PC-3 (cell line): ENCODE measurements at regions not wholly inside any gene's neighbourhood (a gene's known extent, or its start where the extent isn't known, plus 50 kb on each side); places are given as distances from the start of the nearest gene placed in this dataset.

ENCODE experiments used
- ATAC-seq: fragments of 200-7000 bp; cut with Tn5 transposase; 2 replicates; pipeline ENCODE4 v1.9.1; 2020; ENCODE audit warnings: mild to moderate bottlenecking, moderate library complexity
- BruUV-seq: library from RNA; stranded (reverse); fragments of 400-500 nt; replicated peaks from 2 replicates; lab custom pipeline; 2021; lab: Mats Ljungman, UMichigan
- CTCF ChIA-PET: fragments of 300-600 bp; sonication (Branson Sonifier 250); formaldehyde crosslinking; loops from one replicate; lab custom pipeline; 2022; ENCODE audit warnings: antibody characterized with exemption; lab: Charles Lee
- POLR2A ChIA-PET: fragments of 300-600 bp; sonication (Branson Sonifier 250); formaldehyde crosslinking; loops from one replicate; lab custom pipeline; 2022; ENCODE audit warnings: antibody characterized with exemption; ENCODE audit not compliant: unreplicated experiment; lab: Charles Lee
- DNase-seq: peaks from one replicate; pipeline ENCODE4 v3.0.0-alpha.2; 2015
- H2AFZ ChIP-seq: fragments of 300-600 bp; sonication (generic); 2 replicates; pipeline ENCODE4 v1.6.0; 2016; ENCODE audit warnings: antibody characterized with exemption, low read length
- H3F3A ChIP-seq: fragments of 300-600 bp; sonication (generic); one replicate; pipeline ENCODE4 v1.6.0; 2017; ENCODE audit warnings: antibody characterized with exemption, low read length, control low read depth, mild to moderate bottlenecking; ENCODE audit not compliant: unreplicated experiment
- H3K27ac ChIP-seq: fragments of 300-600 bp; sonication (generic); 2 replicates; pipeline ENCODE4 v1.5.1; 2016; ENCODE audit warnings: mild to moderate bottlenecking, low read length
- H3K27me3 ChIP-seq: fragments of 300-600 bp; sonication (generic); 2 replicates; pipeline ENCODE4 v1.6.1; 2016; ENCODE audit warnings: low read length, mixed read lengths
- H3K36me3 ChIP-seq: fragments of 300-600 bp; sonication (generic); 2 replicates; pipeline ENCODE4 v1.6.1; 2016; ENCODE audit warnings: low read depth, mixed run types, low read length, mixed read lengths
- H3K4me1 ChIP-seq: fragments of 300-600 bp; sonication (generic); 2 replicates; pipeline ENCODE4 v1.5.1; 2016; ENCODE audit warnings: low read length; ENCODE audit not compliant: insufficient read depth
- H3K4me2 ChIP-seq: fragments of 300-600 bp; sonication (generic); 2 replicates; pipeline ENCODE4 v1.6.0; 2016; ENCODE audit warnings: low read length
- H3K4me3 ChIP-seq: fragments of 300-600 bp; sonication (generic); 2 replicates; pipeline ENCODE4 v1.5.1; 2016; ENCODE audit warnings: mild to moderate bottlenecking, low read length, mixed read lengths
- H3K79me2 ChIP-seq: fragments of 300-600 bp; sonication (generic); 2 replicates; pipeline ENCODE4 v1.6.1; 2017; ENCODE audit warnings: low read length, mixed read lengths
- H3K9ac ChIP-seq: fragments of 300-600 bp; sonication (generic); 2 replicates; pipeline ENCODE4 v1.6.0; 2016; ENCODE audit warnings: mild to moderate bottlenecking, low read length
- H3K9me2 ChIP-seq: fragments of 300-600 bp; sonication (generic); replicated peaks from 2 replicates; pipeline ENCODE4 v1.6.1; 2016; ENCODE audit warnings: mixed run types, low read length, mixed read lengths
- H3K9me3 ChIP-seq: fragments of 300-600 bp; sonication (generic); 2 replicates; pipeline ENCODE4 v1.6.1; 2016; ENCODE audit warnings: low read length, mixed read lengths
- H4K20me1 ChIP-seq: fragments of 300-600 bp; sonication (generic); 2 replicates; pipeline ENCODE4 v1.6.1; 2016; ENCODE audit warnings: low read length, mixed read lengths
- EZH2 ChIP-seq: fragments of 300-600 bp; sonication (generic); IDR thresholded peaks from one replicate; pipeline ENCODE4 v1.6.1; 2017; ENCODE audit warnings: antibody characterized with exemption, mild to moderate bottlenecking, low read length; ENCODE audit not compliant: unreplicated experiment
- EZH2phosphoT487 ChIP-seq: fragments of 300-600 bp; sonication (generic); IDR thresholded peaks from 2 replicates; pipeline ENCODE4 v1.6.1; 2018; ENCODE audit warnings: mild to moderate bottlenecking, antibody characterized with exemption, low read length, borderline replicate concordance
- intact Hi-C: fragments of 100-400 bp; cut with micrococcal nuclease; formaldehyde crosslinking; loops from 2 replicates; pipeline ENCODE4 v1.9.0; 2023
- TF ChIP-seq, protein P1 (sequence below): fragments of 300-600 bp; sonication (generic); conservative IDR thresholded peaks from 2 replicates; pipeline ENCODE4 v1.5.1; 2017; ENCODE audit warnings: antibody characterized with exemption, low read depth, mild to moderate bottlenecking, low read length

DNA sequence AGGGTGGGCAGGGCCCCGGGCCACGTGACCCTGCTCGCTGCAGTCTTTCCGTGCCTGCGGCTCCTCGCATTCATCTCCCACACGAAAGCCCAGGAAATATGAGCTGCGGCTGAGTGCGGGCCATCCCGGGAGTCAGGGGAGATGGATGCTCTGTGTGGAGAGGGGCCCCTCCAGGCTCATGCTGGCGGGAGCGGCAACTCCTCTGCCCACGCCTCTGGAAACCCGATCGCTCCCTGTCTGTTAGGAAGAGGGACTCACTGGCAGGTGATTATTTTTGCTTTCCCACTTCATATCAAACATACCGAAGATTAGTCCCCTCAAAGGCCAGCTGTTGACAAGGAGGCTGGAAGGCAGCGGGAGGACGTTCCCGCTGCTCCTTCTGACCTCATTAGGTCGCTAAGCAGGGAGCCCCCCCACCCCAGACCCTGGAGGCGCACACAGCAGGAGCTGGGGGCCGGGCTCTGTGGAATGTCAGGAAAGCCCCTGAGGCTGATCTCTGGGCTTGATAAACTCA, 228.5 kb downstream of the FOXL1 start:
- Histone ChIP-seq H4K20me1 (no peaks in the 10 kb centered on the region), H3K4me2 (no peak overlapping the region), H3K4me1 (peaks cover 19% of the 10 kb centered on the region), H3K9me2 (no peaks in the 10 kb centered on the region), H3K79me2 (no peaks in the 10 kb centered on the region), H3K36me3 (no peaks in the 10 kb centered on the region), H3K9me3 (no peaks in the 10 kb centered on the region), H3K4me3 (no peak overlapping the region), H3F3A (no peaks in the 10 kb centered on the region), H3K9ac (no peak overlapping the region), H2AFZ (no peak overlapping the region), H3K27me3 (no peaks in the 10 kb centered on the region), H3K27ac (no peak overlapping the region)
- ChIA-PET CTCF (no interaction called here), POLR2A (no interaction called here)
- no peak for TF ChIP-seq EZH2phosphoT487
- no peak for TF ChIP-seq EZH2
- TF ChIP-seq, protein P1, sequence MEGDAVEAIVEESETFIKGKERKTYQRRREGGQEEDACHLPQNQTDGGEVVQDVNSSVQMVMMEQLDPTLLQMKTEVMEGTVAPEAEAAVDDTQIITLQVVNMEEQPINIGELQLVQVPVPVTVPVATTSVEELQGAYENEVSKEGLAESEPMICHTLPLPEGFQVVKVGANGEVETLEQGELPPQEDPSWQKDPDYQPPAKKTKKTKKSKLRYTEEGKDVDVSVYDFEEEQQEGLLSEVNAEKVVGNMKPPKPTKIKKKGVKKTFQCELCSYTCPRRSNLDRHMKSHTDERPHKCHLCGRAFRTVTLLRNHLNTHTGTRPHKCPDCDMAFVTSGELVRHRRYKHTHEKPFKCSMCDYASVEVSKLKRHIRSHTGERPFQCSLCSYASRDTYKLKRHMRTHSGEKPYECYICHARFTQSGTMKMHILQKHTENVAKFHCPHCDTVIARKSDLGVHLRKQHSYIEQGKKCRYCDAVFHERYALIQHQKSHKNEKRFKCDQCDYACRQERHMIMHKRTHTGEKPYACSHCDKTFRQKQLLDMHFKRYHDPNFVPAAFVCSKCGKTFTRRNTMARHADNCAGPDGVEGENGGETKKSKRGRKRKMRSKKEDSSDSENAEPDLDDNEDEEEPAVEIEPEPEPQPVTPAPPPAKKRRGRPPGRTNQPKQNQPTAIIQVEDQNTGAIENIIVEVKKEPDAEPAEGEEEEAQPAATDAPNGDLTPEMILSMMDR, result no peak
- ATAC-seq (no peak), DNase-seq (no peak)
- BruUV-seq, result no TSS peak
- intact Hi-C loops, result no loop called here

DNA sequence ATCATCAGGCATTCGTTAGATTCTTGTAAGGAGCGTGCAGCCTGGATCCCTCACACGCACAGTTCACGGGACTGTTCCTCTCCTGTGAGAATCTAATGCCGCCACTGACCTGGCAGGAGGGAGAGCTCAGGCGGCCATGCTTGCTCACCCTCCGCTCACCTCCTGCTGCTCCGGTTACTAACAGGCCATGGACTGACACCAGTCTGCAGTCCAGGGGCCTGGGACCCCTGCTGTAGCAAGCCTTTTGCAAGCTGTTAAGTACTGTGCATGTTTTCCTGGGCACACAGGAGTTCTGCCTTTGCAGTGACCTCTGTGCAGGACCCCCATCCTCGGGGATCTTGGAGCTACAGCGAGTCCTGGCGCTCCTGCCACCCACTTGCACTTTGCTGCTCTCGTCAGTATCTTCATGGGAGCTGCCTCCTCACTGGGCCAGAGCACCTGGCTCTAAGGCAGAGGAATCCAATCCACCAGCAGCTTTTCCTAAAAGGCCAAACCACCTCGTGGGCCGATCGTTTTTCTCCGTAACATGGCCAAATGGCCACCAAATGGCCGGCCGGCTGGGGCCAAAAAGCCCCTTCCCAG, 230.6 kb downstream of the FOXL1 start:
- CTCF ChIA-PET, result interaction anchor here (0.6 to 1.2 kb wide), 2 partner anchors 209 to 228 kb away, joined by 3 read pairs; no protein-coding TSS in a partner anchor
- H3K4me3 ChIP-seq, result no peak overlapping the region
- H3K4me2 ChIP-seq, result peak overlapping the region; percentile 64

DNA sequence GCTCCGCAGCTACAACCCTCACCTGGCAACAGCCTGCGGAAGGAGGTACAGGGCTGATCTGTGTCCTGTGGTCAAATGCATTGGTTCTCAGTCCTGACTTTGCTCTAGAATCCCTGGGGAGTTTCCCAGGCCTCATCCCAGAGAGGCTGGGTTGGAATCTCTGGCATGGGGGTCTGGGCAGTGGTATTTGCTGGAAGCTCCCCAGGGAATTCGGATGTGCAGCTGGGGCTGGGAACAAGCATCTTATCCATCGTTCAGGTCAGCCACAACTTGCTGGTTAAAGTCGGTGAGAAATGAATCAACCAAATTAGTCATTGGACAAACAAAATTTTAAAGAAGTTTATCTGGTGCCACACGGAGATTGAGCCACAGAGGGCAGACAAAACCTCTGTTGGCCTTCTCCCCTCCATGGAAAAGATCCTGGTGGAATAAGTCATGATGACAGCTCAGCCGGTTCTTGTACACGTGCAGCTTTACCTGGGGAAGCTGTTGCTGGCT, 231.2 kb downstream of the FOXL1 start:
- H3K27me3 ChIP-seq, result no peaks in the 10 kb centered on the region
- no peak overlapping the region for H2AFZ ChIP-seq
- H4K20me1 ChIP-seq, result no peaks in the 10 kb centered on the region
- H3F3A ChIP-seq, result no peaks in the 10 kb centered on the region
- no TSS peak for BruUV-seq
- no peaks in the 10 kb centered on the region for H3K36me3 ChIP-seq
- ChIA-PET CTCF (interaction anchor here (0.6 to 1.5 kb wide), 3 partner anchors 64 to 228 kb away, joined by 3 to 5 read pairs (median 3); no protein-coding TSS in a partner anchor), POLR2A (no interaction called here)
- peak overlapping the region; percentile 48 for H3K9ac ChIP-seq
- ATAC-seq, result peak; percentile 88
- peak overlapping the region; percentile 64 for H3K4me2 ChIP-seq
- H3K79me2 ChIP-seq, result no peaks in the 10 kb centered on the region
- H3K27ac ChIP-seq, result peak overlapping the region; percentile 66
- intact Hi-C loops, result no loop called here
- DNase-seq, result peak; percentile 89
- no peak overlapping the region for H3K4me3 ChIP-seq
- H3K9me3 ChIP-seq, result no peaks in the 10 kb centered on the region
- H3K9me2 ChIP-seq, result no peaks in the 10 kb centered on the region
- peaks cover 19% of the 10 kb centered on the region for H3K4me1 ChIP-seq
- TF ChIP-seq, protein P1, result peak; percentile 48
- no peak for TF ChIP-seq EZH2phosphoT487

More for the DNA sequence above, 230.6 kb downstream of the FOXL1 start:
- no peaks in the 10 kb centered on the region for H4K20me1 ChIP-seq
- no peaks in the 10 kb centered on the region for H3K27me3 ChIP-seq
- H3F3A ChIP-seq, result no peaks in the 10 kb centered on the region
- H3K9me2 ChIP-seq, result no peaks in the 10 kb centered on the region
- no peak for DNase-seq
- intact Hi-C loops, result no loop called here
- H3K9me3 ChIP-seq, result no peaks in the 10 kb centered on the region
- POLR2A ChIA-PET, result no interaction called here
- no TSS peak for BruUV-seq
- H3K36me3 ChIP-seq, result no peaks in the 10 kb centered on the region
- H3K79me2 ChIP-seq, result no peaks in the 10 kb centered on the region
- peak; percentile 14 for ATAC-seq
- TF ChIP-seq EZH2, result no peak
- no peak for TF ChIP-seq EZH2phosphoT487
- peak overlapping the region; percentile 66 for H3K27ac ChIP-seq
- peak overlapping the region; percentile 48 for H3K9ac ChIP-seq
- peaks cover 19% of the 10 kb centered on the region for H3K4me1 ChIP-seq
- no peak overlapping the region for H2AFZ ChIP-seq
